Activated naive CD4-positive, alpha-beta T cell treated with anti-CD3 and anti-CD28 coated beads, Interleukin-2, amount 10 ng/mL, durations not matched to agents 7 days and 5 days (primary cell): ENCODE measurements at regions not wholly inside any gene's neighbourhood (a gene's known extent, or its start where the extent isn't known, plus 50 kb on each side); places are given as distances from the start of the nearest gene placed in this dataset.
"Not testable (repeated sequence)": the region's sequence is repeated elsewhere in the genome, so short reads cannot be mapped to it uniquely, and the experiment has no call there.

Experiments used
- CTCF ChIA-PET: fragments of 350-600 bp; sonication (Branson Sonifier 250); formaldehyde crosslinking; loops from one replicate; lab custom pipeline; 2021; ENCODE audit warnings: antibody characterized with exemption; lab: Charles Lee
- DNase-seq: peaks from one replicate; pipeline ENCODE4 v3.0.0-alpha.2; 2020
- H3K27ac Mint-ChIP-seq: one replicate; pipeline ENCODE4 v1.8.0; 2021; ENCODE audit warnings: mild to moderate bottlenecking, moderate library complexity, mixed read lengths
- H3K27me3 Mint-ChIP-seq: one replicate; pipeline ENCODE4 v1.8.0; 2021; ENCODE audit warnings: mild to moderate bottlenecking, mixed read lengths
- H3K36me3 Mint-ChIP-seq: one replicate; pipeline ENCODE4 v1.8.0; 2021; ENCODE audit warnings: mixed read lengths
- H3K4me1 Mint-ChIP-seq: one replicate; pipeline ENCODE4 v1.8.0; 2021; ENCODE audit warnings: mixed read lengths
- H3K4me3 Mint-ChIP-seq: one replicate; pipeline ENCODE4 v1.8.0; 2021; ENCODE audit warnings: mild to moderate bottlenecking, moderate library complexity, mixed read lengths
- H3K9me3 Mint-ChIP-seq: one replicate; pipeline ENCODE4 v1.8.0; 2021; ENCODE audit warnings: mixed read lengths

- H3K27me3 Mint-ChIP-seq, H3K36me3 Mint-ChIP-seq, CTCF ChIA-PET, H3K4me1 Mint-ChIP-seq, DNase-seq, H3K4me3 Mint-ChIP-seq, H3K27ac Mint-ChIP-seq: not testable (repeated sequence)
- H3K9me3 Mint-ChIP-seq: peaks cover 11% of the 10 kb centered on the region
Observed at GRCh38 chr17:27181379-27181925, 112.5 kb upstream of the WSB1 start.

DNA sequence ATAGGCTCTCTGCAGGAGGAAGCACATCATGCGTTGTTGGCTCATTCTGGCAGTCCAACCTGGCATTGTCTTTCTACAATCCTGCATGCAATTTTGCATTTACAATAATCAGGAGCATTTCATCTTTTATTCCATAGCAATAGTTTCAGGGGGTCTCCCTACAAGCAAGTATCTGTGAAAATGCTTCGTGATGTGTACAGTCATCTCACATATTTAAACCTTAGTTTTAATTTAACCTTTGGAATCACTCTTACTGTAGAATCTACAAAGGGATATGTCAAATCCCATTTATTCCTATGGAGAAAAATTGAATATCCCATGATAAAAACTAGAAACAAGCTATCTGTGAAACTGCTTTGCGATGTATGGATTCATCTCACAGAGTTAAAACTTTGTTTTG lies 112.0 kb upstream of the WSB1 start:
- CTCF ChIA-PET: no interaction called here
- H3K27me3 Mint-ChIP-seq: no peaks in the 10 kb centered on the region
- H3K36me3 Mint-ChIP-seq: no peaks in the 10 kb centered on the region
- no peaks in the 10 kb centered on the region for H3K4me1 Mint-ChIP-seq
- no peak for DNase-seq
- H3K27ac Mint-ChIP-seq: no peak overlapping the region
- peaks cover 11% of the 10 kb centered on the region for H3K9me3 Mint-ChIP-seq
- H3K4me3 Mint-ChIP-seq: no peak overlapping the region

DNA sequence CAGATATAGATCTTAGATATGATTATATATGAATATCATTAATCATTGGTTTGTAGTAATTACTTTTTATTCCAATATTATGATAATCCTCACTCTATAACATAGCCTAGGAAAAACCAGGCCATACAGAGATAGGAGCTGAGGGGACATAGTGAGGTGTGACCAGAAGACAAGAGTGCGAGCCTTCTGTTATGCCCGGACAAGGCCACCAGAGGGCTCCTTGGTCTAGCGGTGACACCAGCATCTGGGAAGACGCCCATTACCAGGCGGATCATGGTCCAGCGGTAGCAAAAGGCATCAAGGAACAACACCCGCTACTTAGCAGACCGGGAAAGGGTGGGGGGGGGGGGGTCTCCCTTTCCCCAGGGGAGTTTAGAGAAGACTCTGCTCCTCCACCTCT lies 96.4 kb upstream of the WSB1 start:
- CTCF ChIA-PET: interaction anchor here (1.7 kb wide), 1 partner anchor 136 kb away, joined by 3 read pairs; no protein-coding TSS in a partner anchor
- H3K27ac Mint-ChIP-seq, DNase-seq, H3K4me3 Mint-ChIP-seq, H3K36me3 Mint-ChIP-seq, H3K27me3 Mint-ChIP-seq, H3K9me3 Mint-ChIP-seq, H3K4me1 Mint-ChIP-seq: not testable (repeated sequence)

DNA sequence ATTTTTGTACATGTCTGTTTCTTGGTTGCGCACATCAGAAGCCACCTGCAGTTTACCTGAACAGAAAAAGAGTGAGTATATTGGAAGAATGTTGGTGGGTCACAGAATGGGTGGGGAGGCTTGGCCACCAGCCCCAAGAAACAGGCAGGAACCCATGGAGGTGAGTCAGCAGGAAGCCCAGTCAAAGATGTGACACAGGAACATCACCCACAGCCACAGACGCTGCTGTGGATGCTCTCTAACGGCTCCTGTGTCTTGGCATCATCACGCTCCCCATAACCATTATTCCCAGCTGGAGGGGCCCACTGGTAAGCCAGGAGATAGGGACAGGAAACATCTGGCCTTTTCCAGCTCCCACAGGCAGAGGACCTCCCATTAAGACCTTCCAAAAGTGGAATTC lies 94.0 kb upstream of the WSB1 start:
- DNase-seq: no peak
- no peak overlapping the region for H3K4me3 Mint-ChIP-seq
- H3K4me1 Mint-ChIP-seq: no peaks in the 10 kb centered on the region
- no peaks in the 10 kb centered on the region for H3K9me3 Mint-ChIP-seq
- H3K27me3 Mint-ChIP-seq: no peaks in the 10 kb centered on the region
- CTCF ChIA-PET: no interaction called here
- no peak overlapping the region for H3K27ac Mint-ChIP-seq
- H3K36me3 Mint-ChIP-seq: no peaks in the 10 kb centered on the region

GRCh38 chr17:27200476-27200875 lies 93.4 kb upstream of the WSB1 start:
- Mint-ChIP-seq H3K27me3 (peaks cover 4% of the 10 kb centered on the region), H3K9me3 (no peaks in the 10 kb centered on the region), H3K4me3 (no peak overlapping the region), H3K36me3 (no peaks in the 10 kb centered on the region), H3K27ac (no peak overlapping the region), H3K4me1 (no peaks in the 10 kb centered on the region)
- CTCF ChIA-PET: no interaction called here
- no peak for DNase-seq

DNA sequence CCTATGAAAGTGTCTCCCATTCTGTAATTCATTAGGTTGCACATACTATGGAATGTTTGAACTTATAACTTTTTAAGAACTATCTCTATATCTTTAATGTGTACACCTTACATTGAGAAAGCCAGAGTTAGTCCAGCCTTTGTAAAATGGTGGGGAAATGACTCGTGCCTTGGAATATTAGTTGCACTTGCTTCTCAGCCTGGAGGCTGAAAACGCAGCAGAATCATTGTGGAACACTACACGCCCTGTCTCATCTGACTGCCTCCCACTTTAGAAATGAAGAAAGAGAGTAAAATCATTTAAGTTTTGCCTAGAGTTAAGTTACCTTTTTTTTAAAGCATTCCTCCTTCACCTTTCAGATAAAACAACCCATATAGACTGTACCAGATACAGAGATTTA lies 90.7 kb upstream of the WSB1 start:
- no peaks in the 10 kb centered on the region for H3K36me3 Mint-ChIP-seq
- no peak overlapping the region for H3K4me3 Mint-ChIP-seq
- H3K27me3 Mint-ChIP-seq: peaks cover 9% of the 10 kb centered on the region
- CTCF ChIA-PET: interaction anchor here (1.0 kb wide), 1 partner anchor 130 kb away, joined by 3 read pairs; no protein-coding TSS in a partner anchor
- no peak overlapping the region for H3K27ac Mint-ChIP-seq
- H3K9me3 Mint-ChIP-seq: no peaks in the 10 kb centered on the region
- no peaks in the 10 kb centered on the region for H3K4me1 Mint-ChIP-seq
- DNase-seq: no peak

DNA sequence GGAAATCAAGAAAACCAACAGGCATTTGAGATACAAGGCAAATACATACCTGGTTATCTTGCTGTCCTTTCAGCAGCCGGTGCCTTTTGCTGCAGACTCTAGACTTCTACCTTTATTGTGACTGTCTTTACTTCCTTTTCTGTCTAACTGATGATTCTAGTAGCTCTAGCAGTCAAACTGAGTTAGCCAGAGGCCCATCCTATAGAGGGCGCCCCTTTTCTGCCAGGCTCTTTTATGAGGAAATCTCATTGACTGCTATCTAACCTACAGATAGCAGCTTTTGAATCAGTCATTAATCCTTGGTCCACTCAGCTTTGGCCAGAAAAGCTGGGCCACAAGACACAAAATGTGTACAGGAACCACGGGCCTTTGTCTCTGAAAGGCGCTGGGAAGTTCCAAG lies 87.5 kb upstream of the WSB1 start:
- CTCF ChIA-PET: interaction anchor here (0.8 to 1.6 kb wide), 5 partner anchors 9 to 144 kb away, joined by 3 to 7 read pairs (median 5); no protein-coding TSS in a partner anchor
- no peak overlapping the region for H3K4me3 Mint-ChIP-seq
- H3K27ac Mint-ChIP-seq: no peak overlapping the region
- H3K9me3 Mint-ChIP-seq: peaks cover 2% of the 10 kb centered on the region
- no peaks in the 10 kb centered on the region for H3K4me1 Mint-ChIP-seq
- no peaks in the 10 kb centered on the region for H3K36me3 Mint-ChIP-seq
- no peak for DNase-seq
- peaks cover 9% of the 10 kb centered on the region for H3K27me3 Mint-ChIP-seq

- DNase-seq: no peak
- peaks cover 2% of the 10 kb centered on the region for H3K9me3 Mint-ChIP-seq
- no peaks in the 10 kb centered on the region for H3K36me3 Mint-ChIP-seq
- H3K27me3 Mint-ChIP-seq: peaks cover 9% of the 10 kb centered on the region
- H3K4me1 Mint-ChIP-seq: no peaks in the 10 kb centered on the region
- H3K4me3 Mint-ChIP-seq: no peak overlapping the region
- no peak overlapping the region for H3K27ac Mint-ChIP-seq
- CTCF ChIA-PET: interaction anchor here (1.3 to 1.6 kb wide), 4 partner anchors 8 to 126 kb away, joined by 4 to 7 read pairs (median 5); no protein-coding TSS in a partner anchor
Observed at GRCh38 chr17:27207073-27207513, 86.8 kb upstream of the WSB1 start.

DNA sequence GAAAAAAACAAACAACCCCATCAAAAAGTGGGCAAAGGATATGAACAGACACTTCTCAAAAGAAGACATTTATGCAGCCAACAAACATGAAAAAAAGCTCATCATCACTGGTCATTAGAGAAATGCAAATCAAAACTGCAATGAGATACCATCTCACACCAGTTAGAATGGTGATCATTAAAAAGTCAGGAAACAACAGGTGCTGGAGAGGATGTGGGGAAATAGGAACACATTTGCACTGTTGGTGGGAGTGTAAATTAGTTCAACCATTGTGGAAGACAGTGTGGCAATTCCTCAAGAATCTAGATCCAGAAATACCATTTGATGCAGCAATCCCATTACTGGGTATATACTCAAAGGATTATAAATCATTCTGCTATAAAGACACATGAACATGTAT lies 85.5 kb upstream of the WSB1 start:
- H3K27ac Mint-ChIP-seq, H3K4me3 Mint-ChIP-seq, DNase-seq, H3K4me1 Mint-ChIP-seq, CTCF ChIA-PET, H3K9me3 Mint-ChIP-seq, H3K36me3 Mint-ChIP-seq, H3K27me3 Mint-ChIP-seq: not testable (repeated sequence)

GRCh38 chr17:27209316-27209715 lies 84.6 kb upstream of the WSB1 start:
- DNase-seq: no peak
- H3K27me3 Mint-ChIP-seq: peaks cover 9% of the 10 kb centered on the region
- no peak overlapping the region for H3K4me3 Mint-ChIP-seq
- no peaks in the 10 kb centered on the region for H3K36me3 Mint-ChIP-seq
- H3K27ac Mint-ChIP-seq: no peak overlapping the region
- no peaks in the 10 kb centered on the region for H3K4me1 Mint-ChIP-seq
- CTCF ChIA-PET: no interaction called here
- H3K9me3 Mint-ChIP-seq: peaks cover 2% of the 10 kb centered on the region

DNA sequence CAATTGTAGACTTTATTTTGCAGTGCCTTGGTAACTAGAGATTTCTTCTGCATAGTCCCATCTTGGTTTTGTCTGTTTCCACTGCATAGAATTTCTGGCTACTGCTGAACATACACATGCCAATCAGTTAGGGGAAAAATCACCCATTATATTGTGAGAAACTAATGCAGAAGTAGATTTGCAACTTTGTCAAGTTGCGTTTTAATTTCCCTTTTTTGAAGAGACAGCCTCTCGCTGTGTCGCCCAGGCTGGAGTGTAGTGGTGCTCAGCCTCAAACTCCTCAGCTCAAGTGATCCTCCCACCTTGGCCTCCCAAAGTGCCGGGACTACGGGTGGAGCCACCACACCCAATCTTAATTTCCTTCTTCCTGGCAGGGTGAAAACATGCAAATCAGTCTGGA lies 83.1 kb upstream of the WSB1 start:
- H3K4me1 Mint-ChIP-seq, H3K9me3 Mint-ChIP-seq, H3K36me3 Mint-ChIP-seq, CTCF ChIA-PET, DNase-seq, H3K4me3 Mint-ChIP-seq, H3K27me3 Mint-ChIP-seq, H3K27ac Mint-ChIP-seq: not testable (repeated sequence)

- Mint-ChIP-seq H3K9me3 (no peaks in the 10 kb centered on the region), H3K4me3 (no peak overlapping the region), H3K27ac (peak overlapping the region; percentile 24), H3K4me1 (peaks cover 7% of the 10 kb centered on the region), H3K27me3 (no peaks in the 10 kb centered on the region), H3K36me3 (no peaks in the 10 kb centered on the region)
- DNase-seq: no peak
- CTCF ChIA-PET: no interaction called here
Observed at GRCh38 chr17:27216836-27217235, 77.1 kb upstream of the WSB1 start.

DNA sequence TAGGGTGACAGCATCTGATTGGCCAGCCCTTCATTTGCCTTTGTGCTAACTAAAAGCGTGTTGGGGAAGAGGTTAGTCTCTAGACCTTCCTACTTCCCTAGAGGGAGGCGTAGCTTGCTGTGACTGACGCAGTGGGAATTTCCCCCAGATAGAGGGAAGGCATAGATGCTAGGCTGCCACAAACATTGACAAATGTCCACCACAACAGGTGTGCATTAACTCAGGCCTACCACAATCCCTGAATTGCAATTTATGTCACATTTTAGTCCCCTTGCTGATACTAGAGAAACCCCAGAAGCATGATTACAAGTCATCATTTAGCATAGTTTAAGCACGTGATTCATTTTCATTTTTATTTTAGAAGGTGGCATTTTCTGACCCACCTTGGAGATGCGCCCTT lies 76.3 kb upstream of the WSB1 start:
- Mint-ChIP-seq H3K9me3 (no peaks in the 10 kb centered on the region), H3K4me3 (no peak overlapping the region)
- DNase-seq: no peak

DNA sequence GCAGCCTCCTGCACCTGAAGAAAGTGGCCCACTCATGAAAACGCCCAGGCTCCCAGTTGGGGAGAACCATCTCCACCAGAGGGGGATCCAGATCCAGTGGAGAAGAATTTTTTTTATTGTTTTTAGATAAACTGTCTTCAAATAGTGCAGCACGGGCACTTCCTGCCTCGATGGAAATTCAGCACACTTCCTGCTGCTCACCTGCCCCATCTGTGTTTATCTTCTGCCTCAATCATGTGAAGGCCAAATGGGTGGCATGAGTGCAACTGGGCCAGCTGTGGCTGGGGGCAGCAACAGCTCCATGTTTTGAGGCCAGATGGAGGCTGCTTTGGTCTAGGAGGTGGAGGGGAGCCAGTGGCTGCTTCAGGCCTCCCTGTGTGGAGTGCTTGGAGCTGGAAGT lies 75.9 kb upstream of the WSB1 start:
- CTCF ChIA-PET: interaction anchor here (1.6 kb wide), 1 partner anchor 18 kb away, joined by 6 read pairs; no protein-coding TSS in a partner anchor
- H3K27ac Mint-ChIP-seq: no peak overlapping the region
- H3K36me3 Mint-ChIP-seq: no peaks in the 10 kb centered on the region
- H3K4me1 Mint-ChIP-seq: peaks cover 7% of the 10 kb centered on the region
- H3K4me3 Mint-ChIP-seq: no peak overlapping the region
- H3K9me3 Mint-ChIP-seq: no peaks in the 10 kb centered on the region
- no peak for DNase-seq
- peaks cover 8% of the 10 kb centered on the region for H3K27me3 Mint-ChIP-seq

More for the DNA sequence above, 76.3 kb upstream of the WSB1 start:
- H3K27ac Mint-ChIP-seq: no peak overlapping the region
- H3K36me3 Mint-ChIP-seq: no peaks in the 10 kb centered on the region
- CTCF ChIA-PET: interaction anchor here (1.6 kb wide), 1 partner anchor 19 kb away, joined by 6 read pairs; no protein-coding TSS in a partner anchor
- H3K27me3 Mint-ChIP-seq: peaks cover 7% of the 10 kb centered on the region
- peaks cover 7% of the 10 kb centered on the region for H3K4me1 Mint-ChIP-seq

DNA sequence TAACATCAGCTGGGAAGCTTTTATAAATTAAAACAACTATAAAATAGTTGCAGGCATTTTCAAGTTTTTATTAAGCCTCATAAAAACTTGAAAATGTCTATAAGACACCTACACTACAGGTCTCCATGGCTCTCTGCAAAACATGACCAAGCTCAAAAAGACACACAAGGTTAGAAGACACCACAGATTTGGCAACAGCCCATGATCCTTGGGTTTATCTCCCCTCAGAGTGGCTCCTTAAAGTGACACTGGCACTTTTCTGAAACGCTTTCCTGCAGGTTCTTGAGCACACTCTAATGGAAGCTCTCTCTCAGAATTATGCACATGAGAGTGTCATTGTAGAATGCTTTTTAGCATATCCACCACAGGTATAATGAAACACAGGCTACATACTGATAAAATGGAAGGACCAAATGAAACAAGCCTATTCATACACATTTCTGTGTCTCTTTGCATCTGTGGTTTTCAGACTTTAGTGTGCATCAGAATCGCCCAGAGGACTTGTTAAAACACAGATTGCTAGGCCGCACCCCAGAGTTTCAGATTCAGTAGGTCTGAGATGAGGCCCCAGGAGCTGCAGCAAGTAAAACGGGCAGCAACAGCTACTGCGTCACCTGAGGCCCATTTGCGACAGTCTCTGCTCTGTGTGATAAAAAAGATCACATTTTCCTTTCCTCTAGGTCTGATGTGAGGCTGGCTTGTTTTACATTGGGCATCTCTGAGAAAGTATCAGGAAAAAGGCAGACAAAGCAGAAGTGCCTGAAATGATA lies 75.0 kb upstream of the WSB1 start:
- CTCF ChIA-PET: interaction anchor here (1.6 kb wide), 1 partner anchor 18 kb away, joined by 6 read pairs; no protein-coding TSS in a partner anchor
- no peak overlapping the region for H3K4me3 Mint-ChIP-seq

More for the DNA sequence above, 75.0 kb upstream of the WSB1 start:
- Mint-ChIP-seq H3K27ac (no peak overlapping the region), H3K4me1 (peaks cover 7% of the 10 kb centered on the region), H3K36me3 (no peaks in the 10 kb centered on the region), H3K27me3 (peaks cover 8% of the 10 kb centered on the region), H3K9me3 (no peaks in the 10 kb centered on the region)
- no peak for DNase-seq
